ENCODE measurements at regions not wholly inside any gene's neighbourhood (a gene's known extent, or its start where the extent isn't known, plus 50 kb on each side); places are given as distances from the start of the nearest gene placed in this dataset.

DNA sequence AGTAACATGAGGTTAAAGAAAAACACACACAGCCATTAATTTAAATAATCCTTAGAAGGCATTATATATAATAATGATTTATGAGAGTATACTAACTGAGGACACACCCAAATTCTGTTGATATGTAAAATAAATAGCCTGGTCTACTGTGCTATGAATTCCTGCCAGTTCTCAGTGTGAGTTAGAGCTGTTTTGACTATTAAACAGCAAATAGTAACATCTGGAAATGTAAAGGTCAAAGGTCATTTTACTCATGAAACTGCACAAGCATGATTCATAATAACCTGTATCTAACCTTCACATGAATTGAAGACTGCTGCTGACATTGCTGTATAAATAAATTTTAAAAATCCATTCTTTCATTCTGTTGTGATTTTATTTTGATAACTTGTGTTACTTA, 966.7 kb downstream of the SLC6A15 start:
- TF ChIP-seq, protein P1, sequence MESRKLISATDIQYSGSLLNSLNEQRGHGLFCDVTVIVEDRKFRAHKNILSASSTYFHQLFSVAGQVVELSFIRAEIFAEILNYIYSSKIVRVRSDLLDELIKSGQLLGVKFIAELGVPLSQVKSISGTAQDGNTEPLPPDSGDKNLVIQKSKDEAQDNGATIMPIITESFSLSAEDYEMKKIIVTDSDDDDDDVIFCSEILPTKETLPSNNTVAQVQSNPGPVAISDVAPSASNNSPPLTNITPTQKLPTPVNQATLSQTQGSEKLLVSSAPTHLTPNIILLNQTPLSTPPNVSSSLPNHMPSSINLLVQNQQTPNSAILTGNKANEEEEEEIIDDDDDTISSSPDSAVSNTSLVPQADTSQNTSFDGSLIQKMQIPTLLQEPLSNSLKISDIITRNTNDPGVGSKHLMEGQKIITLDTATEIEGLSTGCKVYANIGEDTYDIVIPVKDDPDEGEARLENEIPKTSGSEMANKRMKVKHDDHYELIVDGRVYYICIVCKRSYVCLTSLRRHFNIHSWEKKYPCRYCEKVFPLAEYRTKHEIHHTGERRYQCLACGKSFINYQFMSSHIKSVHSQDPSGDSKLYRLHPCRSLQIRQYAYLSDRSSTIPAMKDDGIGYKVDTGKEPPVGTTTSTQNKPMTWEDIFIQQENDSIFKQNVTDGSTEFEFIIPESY (IDR thresholded peaks at IDR 0.05): no peak
- TF ChIP-seq, protein P2, sequence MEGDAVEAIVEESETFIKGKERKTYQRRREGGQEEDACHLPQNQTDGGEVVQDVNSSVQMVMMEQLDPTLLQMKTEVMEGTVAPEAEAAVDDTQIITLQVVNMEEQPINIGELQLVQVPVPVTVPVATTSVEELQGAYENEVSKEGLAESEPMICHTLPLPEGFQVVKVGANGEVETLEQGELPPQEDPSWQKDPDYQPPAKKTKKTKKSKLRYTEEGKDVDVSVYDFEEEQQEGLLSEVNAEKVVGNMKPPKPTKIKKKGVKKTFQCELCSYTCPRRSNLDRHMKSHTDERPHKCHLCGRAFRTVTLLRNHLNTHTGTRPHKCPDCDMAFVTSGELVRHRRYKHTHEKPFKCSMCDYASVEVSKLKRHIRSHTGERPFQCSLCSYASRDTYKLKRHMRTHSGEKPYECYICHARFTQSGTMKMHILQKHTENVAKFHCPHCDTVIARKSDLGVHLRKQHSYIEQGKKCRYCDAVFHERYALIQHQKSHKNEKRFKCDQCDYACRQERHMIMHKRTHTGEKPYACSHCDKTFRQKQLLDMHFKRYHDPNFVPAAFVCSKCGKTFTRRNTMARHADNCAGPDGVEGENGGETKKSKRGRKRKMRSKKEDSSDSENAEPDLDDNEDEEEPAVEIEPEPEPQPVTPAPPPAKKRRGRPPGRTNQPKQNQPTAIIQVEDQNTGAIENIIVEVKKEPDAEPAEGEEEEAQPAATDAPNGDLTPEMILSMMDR (IDR thresholded peaks at IDR 0.05; ENCODE audit: low read depth, low read length, missing input control): no peak
- no peak for TF ChIP-seq SP1 (IDR thresholded peaks at IDR 0.05)
- no peak for TF ChIP-seq YY1 (IDR thresholded peaks at IDR 0.05)
- TF ChIP-seq JUND (IDR thresholded peaks at IDR 0.05): no peak
- no peak for TF ChIP-seq TAF1 (conservative IDR thresholded peaks at IDR 0.05)
- TF ChIP-seq HNF4G (IDR thresholded peaks at IDR 0.05): no peak
- no peak for TF ChIP-seq RAD21 (IDR thresholded peaks at IDR 0.05)
- TF ChIP-seq, protein P3, sequence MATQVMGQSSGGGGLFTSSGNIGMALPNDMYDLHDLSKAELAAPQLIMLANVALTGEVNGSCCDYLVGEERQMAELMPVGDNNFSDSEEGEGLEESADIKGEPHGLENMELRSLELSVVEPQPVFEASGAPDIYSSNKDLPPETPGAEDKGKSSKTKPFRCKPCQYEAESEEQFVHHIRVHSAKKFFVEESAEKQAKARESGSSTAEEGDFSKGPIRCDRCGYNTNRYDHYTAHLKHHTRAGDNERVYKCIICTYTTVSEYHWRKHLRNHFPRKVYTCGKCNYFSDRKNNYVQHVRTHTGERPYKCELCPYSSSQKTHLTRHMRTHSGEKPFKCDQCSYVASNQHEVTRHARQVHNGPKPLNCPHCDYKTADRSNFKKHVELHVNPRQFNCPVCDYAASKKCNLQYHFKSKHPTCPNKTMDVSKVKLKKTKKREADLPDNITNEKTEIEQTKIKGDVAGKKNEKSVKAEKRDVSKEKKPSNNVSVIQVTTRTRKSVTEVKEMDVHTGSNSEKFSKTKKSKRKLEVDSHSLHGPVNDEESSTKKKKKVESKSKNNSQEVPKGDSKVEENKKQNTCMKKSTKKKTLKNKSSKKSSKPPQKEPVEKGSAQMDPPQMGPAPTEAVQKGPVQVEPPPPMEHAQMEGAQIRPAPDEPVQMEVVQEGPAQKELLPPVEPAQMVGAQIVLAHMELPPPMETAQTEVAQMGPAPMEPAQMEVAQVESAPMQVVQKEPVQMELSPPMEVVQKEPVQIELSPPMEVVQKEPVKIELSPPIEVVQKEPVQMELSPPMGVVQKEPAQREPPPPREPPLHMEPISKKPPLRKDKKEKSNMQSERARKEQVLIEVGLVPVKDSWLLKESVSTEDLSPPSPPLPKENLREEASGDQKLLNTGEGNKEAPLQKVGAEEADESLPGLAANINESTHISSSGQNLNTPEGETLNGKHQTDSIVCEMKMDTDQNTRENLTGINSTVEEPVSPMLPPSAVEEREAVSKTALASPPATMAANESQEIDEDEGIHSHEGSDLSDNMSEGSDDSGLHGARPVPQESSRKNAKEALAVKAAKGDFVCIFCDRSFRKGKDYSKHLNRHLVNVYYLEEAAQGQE (IDR thresholded peaks at IDR 0.05): no peak
- TF ChIP-seq GABPA (IDR thresholded peaks at IDR 0.05 in 1 of 2, conservative IDR thresholded peaks at IDR 0.05 in 1 of 2): no peak
- TF ChIP-seq, protein P4, sequence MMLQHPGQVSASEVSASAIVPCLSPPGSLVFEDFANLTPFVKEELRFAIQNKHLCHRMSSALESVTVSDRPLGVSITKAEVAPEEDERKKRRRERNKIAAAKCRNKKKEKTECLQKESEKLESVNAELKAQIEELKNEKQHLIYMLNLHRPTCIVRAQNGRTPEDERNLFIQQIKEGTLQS (IDR thresholded peaks at IDR 0.05): no peak
- TF ChIP-seq RXRA (IDR thresholded peaks at IDR 0.05): no peak
